ENCODE measurements at regions not wholly inside any gene's neighbourhood (a gene's known extent, or its start where the extent isn't known, plus 50 kb on each side); places are given as distances from the start of the nearest gene placed in this dataset.

DNA sequence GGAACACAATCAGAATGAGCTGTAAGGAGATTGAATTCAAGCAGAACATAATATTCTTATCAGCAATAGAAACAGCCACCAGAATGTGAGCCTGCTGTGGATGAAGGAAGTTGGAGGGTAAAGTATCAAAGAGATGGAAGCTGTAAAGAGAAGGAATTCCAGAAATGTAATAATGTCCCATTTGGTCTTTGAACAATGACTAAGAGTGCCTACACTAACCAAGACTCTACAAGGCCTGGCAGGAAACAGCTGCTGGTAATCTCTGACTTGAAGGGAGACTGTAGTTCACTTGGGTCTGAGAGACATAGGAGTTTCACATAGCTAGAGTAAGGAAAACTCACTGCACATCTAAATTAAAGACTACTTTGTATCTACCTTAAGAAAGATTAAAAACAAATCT is 1176.0 kb upstream of the ALCAM start:
- H3K9ac ChIP-seq (ENCODE audit: low read length) = no peak overlapping the region
- no peaks in the 10 kb centered on the region for H3K4me1 ChIP-seq (ENCODE audit: low read length)
- no peak overlapping the region for H3K27ac ChIP-seq (ENCODE audit: low read length)
- H2AFZ ChIP-seq (ENCODE audit: low read length) = no peak overlapping the region
- no peaks in the 10 kb centered on the region for H3K9me2 ChIP-seq (replicated peaks; ENCODE audit: insufficient read depth, low read length)
- no peaks in the 10 kb centered on the region for H4K20me1 ChIP-seq (ENCODE audit: insufficient read depth, low read length)
- H3K4me3 ChIP-seq (ENCODE audit: low read length) = no peak overlapping the region
- no peaks in the 10 kb centered on the region for H3K27me3 ChIP-seq (replicated peaks; ENCODE audit: insufficient read depth, low read length)
- no peaks in the 10 kb centered on the region for H3K79me2 ChIP-seq (ENCODE audit: low read length)
- no peak overlapping the region for H3K4me2 ChIP-seq (ENCODE audit: low read depth, low read length)
- DNase-seq = no peak
- no peaks in the 10 kb centered on the region for H3F3A ChIP-seq (ENCODE audit: insufficient read depth, low read length)
- TF ChIP-seq, protein P1, sequence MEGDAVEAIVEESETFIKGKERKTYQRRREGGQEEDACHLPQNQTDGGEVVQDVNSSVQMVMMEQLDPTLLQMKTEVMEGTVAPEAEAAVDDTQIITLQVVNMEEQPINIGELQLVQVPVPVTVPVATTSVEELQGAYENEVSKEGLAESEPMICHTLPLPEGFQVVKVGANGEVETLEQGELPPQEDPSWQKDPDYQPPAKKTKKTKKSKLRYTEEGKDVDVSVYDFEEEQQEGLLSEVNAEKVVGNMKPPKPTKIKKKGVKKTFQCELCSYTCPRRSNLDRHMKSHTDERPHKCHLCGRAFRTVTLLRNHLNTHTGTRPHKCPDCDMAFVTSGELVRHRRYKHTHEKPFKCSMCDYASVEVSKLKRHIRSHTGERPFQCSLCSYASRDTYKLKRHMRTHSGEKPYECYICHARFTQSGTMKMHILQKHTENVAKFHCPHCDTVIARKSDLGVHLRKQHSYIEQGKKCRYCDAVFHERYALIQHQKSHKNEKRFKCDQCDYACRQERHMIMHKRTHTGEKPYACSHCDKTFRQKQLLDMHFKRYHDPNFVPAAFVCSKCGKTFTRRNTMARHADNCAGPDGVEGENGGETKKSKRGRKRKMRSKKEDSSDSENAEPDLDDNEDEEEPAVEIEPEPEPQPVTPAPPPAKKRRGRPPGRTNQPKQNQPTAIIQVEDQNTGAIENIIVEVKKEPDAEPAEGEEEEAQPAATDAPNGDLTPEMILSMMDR (IDR thresholded peaks at IDR 0.05; ENCODE audit: low read length) = no peak
- TF ChIP-seq EZH2 (optimal IDR thresholded peaks at IDR 0.05; ENCODE audit: low read depth, low read length) (no peak), EZH2phosphoT487 (IDR thresholded peaks at IDR 0.05; ENCODE audit: low read length) (no peak)
- no peaks in the 10 kb centered on the region for H3K36me3 ChIP-seq (replicated peaks; ENCODE audit: insufficient read depth, low read length)
- no peaks in the 10 kb centered on the region for H3K9me3 ChIP-seq (replicated peaks; ENCODE audit: insufficient read depth, low read length)

- no peaks in the 10 kb centered on the region for H3F3A ChIP-seq (ENCODE audit: insufficient read depth, low read length)
- no peaks in the 10 kb centered on the region for H4K20me1 ChIP-seq (ENCODE audit: insufficient read depth, low read length)
- H3K27me3 ChIP-seq (replicated peaks; ENCODE audit: insufficient read depth, low read length) = no peaks in the 10 kb centered on the region
- no peak overlapping the region for H3K9ac ChIP-seq (ENCODE audit: low read length)
- H3K4me1 ChIP-seq (ENCODE audit: low read length) = no peaks in the 10 kb centered on the region
- no peak overlapping the region for H3K4me3 ChIP-seq (ENCODE audit: low read length)
- TF ChIP-seq, protein P1 (IDR thresholded peaks at IDR 0.05; ENCODE audit: low read length) = no peak
- TF ChIP-seq EZH2 (optimal IDR thresholded peaks at IDR 0.05; ENCODE audit: low read depth, low read length) = no peak
- no peak for TF ChIP-seq EZH2phosphoT487 (IDR thresholded peaks at IDR 0.05; ENCODE audit: low read length)
- no peaks in the 10 kb centered on the region for H3K36me3 ChIP-seq (replicated peaks; ENCODE audit: insufficient read depth, low read length)
- no peaks in the 10 kb centered on the region for H3K79me2 ChIP-seq (ENCODE audit: low read length)
- no peaks in the 10 kb centered on the region for H3K9me3 ChIP-seq (replicated peaks; ENCODE audit: insufficient read depth, low read length)
- H3K27ac ChIP-seq (ENCODE audit: low read length) = no peak overlapping the region
- H2AFZ ChIP-seq (ENCODE audit: low read length) = no peak overlapping the region
- no peak for DNase-seq
- no peak overlapping the region for H3K4me2 ChIP-seq (ENCODE audit: low read depth, low read length)
- H3K9me2 ChIP-seq (replicated peaks; ENCODE audit: insufficient read depth, low read length) = no peaks in the 10 kb centered on the region
These were observed 1168.6 kb upstream of the ALCAM start for GRCh38 chr3:104198131-104198530.

DNA sequence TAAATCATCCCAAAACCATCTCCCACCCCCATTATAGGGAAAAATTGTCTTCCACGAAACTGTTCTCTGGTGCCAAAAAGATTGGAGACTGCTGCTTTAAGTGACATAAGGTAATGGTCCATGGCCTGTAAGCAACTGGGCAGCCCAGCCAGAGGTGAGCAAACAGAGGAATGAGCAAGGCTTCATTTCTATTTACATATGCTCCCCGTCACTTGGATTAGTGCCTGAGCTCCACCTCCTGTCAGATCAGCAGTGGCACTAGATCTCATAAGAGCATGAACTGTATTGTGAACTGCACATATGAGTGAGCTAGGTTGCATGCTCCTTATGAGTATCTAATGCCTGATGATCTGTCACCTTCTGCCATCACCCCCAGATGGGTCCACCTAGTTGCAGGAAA is 1159.8 kb upstream of the ALCAM start:
- no peaks in the 10 kb centered on the region for H3K9me2 ChIP-seq (replicated peaks; ENCODE audit: insufficient read depth, low read length)
- H2AFZ ChIP-seq (ENCODE audit: low read length) = no peak overlapping the region
- no peak overlapping the region for H3K27ac ChIP-seq (ENCODE audit: low read length)
- no peak overlapping the region for H3K4me2 ChIP-seq (ENCODE audit: low read depth, low read length)
- no peaks in the 10 kb centered on the region for H3K79me2 ChIP-seq (ENCODE audit: low read length)
- H3K4me1 ChIP-seq (ENCODE audit: low read length) = no peaks in the 10 kb centered on the region
- H3K9me3 ChIP-seq (replicated peaks; ENCODE audit: insufficient read depth, low read length) = no peaks in the 10 kb centered on the region
- TF ChIP-seq EZH2phosphoT487 (IDR thresholded peaks at IDR 0.05; ENCODE audit: low read length) = no peak
- no peak for TF ChIP-seq EZH2 (optimal IDR thresholded peaks at IDR 0.05; ENCODE audit: low read depth, low read length)
- TF ChIP-seq, protein P1 (IDR thresholded peaks at IDR 0.05; ENCODE audit: low read length) = no peak
- H3K4me3 ChIP-seq (ENCODE audit: low read length) = no peak overlapping the region
- no peaks in the 10 kb centered on the region for H3K36me3 ChIP-seq (replicated peaks; ENCODE audit: insufficient read depth, low read length)
- H4K20me1 ChIP-seq (ENCODE audit: insufficient read depth, low read length) = no peaks in the 10 kb centered on the region
- DNase-seq = no peak
- no peaks in the 10 kb centered on the region for H3K27me3 ChIP-seq (replicated peaks; ENCODE audit: insufficient read depth, low read length)
- no peaks in the 10 kb centered on the region for H3F3A ChIP-seq (ENCODE audit: insufficient read depth, low read length)
- no peak overlapping the region for H3K9ac ChIP-seq (ENCODE audit: low read length)

Data from MM.1S (cell line).